ENCODE measurements at regions not wholly inside any gene's neighbourhood (a gene's known extent, or its start where the extent isn't known, plus 50 kb on each side); places are given as distances from the start of the nearest gene placed in this dataset.

- peak; percentile 97 for DNase-seq
- no peaks in the 10 kb centered on the region for H3K36me3 ChIP-seq
- no peaks in the 10 kb centered on the region for H3K27me3 ChIP-seq
- TF ChIP-seq CTCF (IDR thresholded peaks at IDR 0.05; ENCODE audit: low read depth, low read length) = no peak
- no peak overlapping the region for H3K4me3 ChIP-seq (ENCODE audit: low read depth, low read length)
- peaks cover 16% of the 10 kb centered on the region for H3K9me3 ChIP-seq
- peaks cover 10% of the 10 kb centered on the region for H3K4me1 ChIP-seq
Measured at GRCh38 chr2:16160281-16161084, 220.1 kb downstream of the MYCN start.

GRCh38 chr2:16156411-16156810, 216.1 kb downstream of the MYCN start:
- no peak for TF ChIP-seq CTCF (IDR thresholded peaks at IDR 0.05; ENCODE audit: low read depth, low read length)
- Histone ChIP-seq H3K4me1 (peaks cover 20% of the 10 kb centered on the region), H3K36me3 (no peaks in the 10 kb centered on the region), H3K4me3 (ENCODE audit: low read depth, low read length) (no peak overlapping the region), H3K9me3 (peaks cover 37% of the 10 kb centered on the region), H3K27me3 (no peaks in the 10 kb centered on the region)
- DNase-seq = peak; percentile 28

- Histone ChIP-seq H3K27me3 (no peaks in the 10 kb centered on the region), H3K4me1 (peaks cover 20% of the 10 kb centered on the region), H3K9me3 (peaks cover 40% of the 10 kb centered on the region), H3K36me3 (no peaks in the 10 kb centered on the region), H3K4me3 (ENCODE audit: low read depth, low read length) (no peak overlapping the region)
- no peak for TF ChIP-seq CTCF (IDR thresholded peaks at IDR 0.05; ENCODE audit: low read depth, low read length)
- peak; percentile 100 for DNase-seq
Measured at GRCh38 chr2:16155766-16156165, 215.4 kb downstream of the MYCN start.

GRCh38 chr2:16155366-16155765, 215.0 kb downstream of the MYCN start:
- peak; percentile 96 for DNase-seq
- Histone ChIP-seq H3K27me3 (no peaks in the 10 kb centered on the region), H3K36me3 (no peaks in the 10 kb centered on the region), H3K9me3 (peaks cover 41% of the 10 kb centered on the region), H3K4me1 (peaks cover 20% of the 10 kb centered on the region), H3K4me3 (ENCODE audit: low read depth, low read length) (no peak overlapping the region)
- no peak for TF ChIP-seq CTCF (IDR thresholded peaks at IDR 0.05; ENCODE audit: low read depth, low read length)

- peak; percentile 98 for DNase-seq
- Histone ChIP-seq H3K4me3 (ENCODE audit: low read depth, low read length) (no peak overlapping the region), H3K9me3 (peaks cover 48% of the 10 kb centered on the region), H3K36me3 (no peaks in the 10 kb centered on the region), H3K27me3 (no peaks in the 10 kb centered on the region), H3K4me1 (peaks cover 20% of the 10 kb centered on the region)
- no peak for TF ChIP-seq CTCF (IDR thresholded peaks at IDR 0.05; ENCODE audit: low read depth, low read length)
Measured at GRCh38 chr2:16154501-16155280, 214.3 kb downstream of the MYCN start.

- no peak for TF ChIP-seq CTCF (IDR thresholded peaks at IDR 0.05; ENCODE audit: low read depth, low read length)
- H3K36me3 ChIP-seq = no peaks in the 10 kb centered on the region
- H3K27me3 ChIP-seq = no peaks in the 10 kb centered on the region
- peaks cover 21% of the 10 kb centered on the region for H3K4me1 ChIP-seq
- H3K4me3 ChIP-seq (ENCODE audit: low read depth, low read length) = no peak overlapping the region
- H3K9me3 ChIP-seq = peaks cover 52% of the 10 kb centered on the region
- no peak for DNase-seq
Measured at GRCh38 chr2:16154061-16154460, 213.7 kb downstream of the MYCN start.
